IMR-90 (cell line): ENCODE measurements at regions not wholly inside any gene's neighbourhood (a gene's known extent, or its start where the extent isn't known, plus 50 kb on each side); places are given as distances from the start of the nearest gene placed in this dataset.

Experiments
- ATAC-seq: fragments of 200-7000 bp; cut with Tn5 transposase; 2 replicates; pipeline ENCODE4 v1.9.1; 2020; ENCODE audit warnings: low read depth, mild to moderate bottlenecking, moderate library complexity
- BruUV-seq: library from RNA; stranded (reverse); fragments of 400-500 nt; replicated peaks from 2 replicates; lab custom pipeline; 2021; lab: Mats Ljungman, UMichigan
- CTCF ChIA-PET: fragments of 300-600 bp; formaldehyde crosslinking; extraction: SDS; loops from one replicate; lab custom pipeline; 2021; ENCODE audit warnings: antibody characterized with exemption; lab: Yijun Ruan, JAX
- POLR2A ChIA-PET: fragments of 300-600 bp; sonication (Branson Sonifier 250); formaldehyde crosslinking; loops from one replicate; lab custom pipeline; 2022; ENCODE audit warnings: antibody characterized with exemption; ENCODE audit not compliant: unreplicated experiment; lab: Charles Lee
- DNase-seq: peaks from one replicate; pipeline ENCODE4 v3.0.0; 2013
- H2AFZ ChIP-seq: replicated peaks from 2 replicates; pipeline ENCODE3; 2013; ENCODE audit warnings: low read length, mild to moderate bottlenecking; ENCODE audit not compliant: poor library complexity
- H2AK5ac ChIP-seq: 2 replicates; pipeline ENCODE4 v1.6.1; 2013; ENCODE audit warnings: low read depth, low read length, inconsistent platforms
- H2AK9ac ChIP-seq: replicated peaks from 2 replicates; pipeline ENCODE3; 2013; ENCODE audit warnings: mild to moderate bottlenecking, low read depth, low read length, moderate library complexity; ENCODE audit not compliant: poor library complexity
- H2BK120ac ChIP-seq: 2 replicates; pipeline ENCODE4 v1.6.1; 2013; ENCODE audit warnings: low read depth, low read length, inconsistent platforms
- H2BK15ac ChIP-seq: 3 replicates; pipeline ENCODE4 v1.6.1; 2013; ENCODE audit warnings: low read depth, low read length, inconsistent platforms
- H2BK20ac ChIP-seq: 2 replicates; pipeline ENCODE4 v1.6.1; 2013; ENCODE audit warnings: low read depth, mild to moderate bottlenecking, inconsistent platforms, low read length, moderate library complexity
- H2BK5ac ChIP-seq: 2 replicates; pipeline ENCODE4 v1.6.1; 2013; ENCODE audit warnings: mild to moderate bottlenecking, low read depth, low read length, inconsistent platforms; ENCODE audit not compliant: poor library complexity, severe bottlenecking
- H3K14ac ChIP-seq: replicated peaks from 2 replicates; pipeline ENCODE4 v1.6.1; 2013; ENCODE audit warnings: low read depth, low read length, inconsistent platforms
- H3K18ac ChIP-seq: 2 replicates; pipeline ENCODE4 v1.6.1; 2013; ENCODE audit warnings: low read depth, low read length, control low read depth
- H3K23ac ChIP-seq: 2 replicates; pipeline ENCODE4 v1.6.1; 2013; ENCODE audit warnings: low read depth, low read length, inconsistent platforms
- H3K27ac ChIP-seq: 2 replicates; pipeline ENCODE4 v1.5.1; 2013; ENCODE audit warnings: mild to moderate bottlenecking, control low read depth, low read length; ENCODE audit not compliant: insufficient read depth
- H3K27me3 ChIP-seq: 2 replicates; pipeline ENCODE4 v1.6.1; 2013; ENCODE audit warnings: low read length; ENCODE audit not compliant: control insufficient read depth, insufficient read depth
- H3K36me3 ChIP-seq: 2 replicates; pipeline ENCODE4 v1.6.1; 2013; ENCODE audit warnings: low read length, mixed read lengths; ENCODE audit not compliant: control insufficient read depth, insufficient read depth
- H3K4ac ChIP-seq: 2 replicates; pipeline ENCODE4 v1.6.1; 2013; ENCODE audit warnings: low read depth, low read length, inconsistent platforms
- H3K4me1 ChIP-seq: 2 replicates; pipeline ENCODE4 v1.6.1; 2013; ENCODE audit warnings: low read length, mixed read lengths; ENCODE audit not compliant: control insufficient read depth, insufficient read depth
- H3K4me2 ChIP-seq: 2 replicates; pipeline ENCODE4 v1.6.1; 2013; ENCODE audit warnings: low read depth, mild to moderate bottlenecking, control low read depth, low read length, moderate library complexity
- H3K4me3 ChIP-seq: 2 replicates; pipeline ENCODE4 v1.5.1; 2013; ENCODE audit warnings: low read depth, mild to moderate bottlenecking, control low read depth, low read length, moderate library complexity; ENCODE audit not compliant: insufficient read depth
- H3K56ac ChIP-seq: 2 replicates; pipeline ENCODE4 v1.6.1; 2013; ENCODE audit warnings: low read length, inconsistent platforms; ENCODE audit not compliant: insufficient read depth; ENCODE audit errors: extremely low read depth
- H3K79me1 ChIP-seq, 2 experiments: 2 replicates each; pipeline ENCODE4 v1.6.1; 2013; ENCODE audit warnings: low read length in 2 of 2, inconsistent platforms in 1 of 2, low read depth in 1 of 2
- H3K9ac ChIP-seq: 2 replicates; pipeline ENCODE4 v1.6.1; 2013; ENCODE audit warnings: low read depth, low read length, control low read depth
- H3K9me1 ChIP-seq: 2 replicates; pipeline ENCODE4 v1.6.1; 2013; ENCODE audit warnings: low read length, inconsistent platforms; ENCODE audit not compliant: insufficient read depth
- H3K9me3 ChIP-seq: 2 replicates; pipeline ENCODE4 v1.6.1; 2013; ENCODE audit warnings: low read length; ENCODE audit not compliant: control insufficient read depth, insufficient read depth
- H4K20me1 ChIP-seq: 2 replicates; pipeline ENCODE4 v1.6.1; 2013; ENCODE audit warnings: low read length, inconsistent platforms; ENCODE audit not compliant: insufficient read depth
- H4K5ac ChIP-seq: 2 replicates; pipeline ENCODE4 v1.6.1; 2013; ENCODE audit warnings: mild to moderate bottlenecking, low read depth, low read length, control low read depth
- H4K8ac ChIP-seq, 2 experiments: 2 replicates each; pipeline ENCODE4 v1.6.1; 2013; ENCODE audit warnings: low read depth in 2 of 2, low read length in 2 of 2, control low read depth in 1 of 2, inconsistent platforms in 1 of 2
- H4K91ac ChIP-seq: 2 replicates; pipeline ENCODE4 v1.6.1; 2013; ENCODE audit warnings: low read depth, low read length, inconsistent platforms; ENCODE audit not compliant: insufficient read depth
- BHLHE40 ChIP-seq: fragments of 150-350 bp; IDR thresholded peaks from 2 replicates; pipeline ENCODE4 v1.6.1; 2016; ENCODE audit warnings: mild to moderate bottlenecking, low read depth, low read length
- CEBPB ChIP-seq: IDR thresholded peaks from 2 replicates; pipeline ENCODE4 v1.6.1; 2012; ENCODE audit warnings: low read depth, low read length, improper control_type of control experiment
- ELK1 ChIP-seq: fragments of 150-350 bp; IDR thresholded peaks from 2 replicates; pipeline ENCODE4 v1.6.1; 2016; ENCODE audit warnings: low read depth, mild to moderate bottlenecking, low read length, moderate library complexity, borderline replicate concordance
- FOS ChIP-seq: fragments of 150-350 bp; IDR thresholded peaks from 2 replicates; pipeline ENCODE4 v1.6.1; 2016; ENCODE audit warnings: low read depth, low read length
- MAFK ChIP-seq: IDR thresholded peaks from 2 replicates; pipeline ENCODE4 v1.6.1; 2012; ENCODE audit warnings: low read depth, low read length, improper control_type of control experiment
- MXI1 ChIP-seq: IDR thresholded peaks from 2 replicates; pipeline ENCODE4 v1.6.1; 2012; ENCODE audit warnings: low read depth, mild to moderate bottlenecking, low read length, moderate library complexity, borderline replicate concordance
- NFE2L2 ChIP-seq: fragments of 150-350 bp; IDR thresholded peaks from 2 replicates; pipeline ENCODE4 v1.6.1; 2016; ENCODE audit warnings: low read depth, mild to moderate bottlenecking, low read length
- POLR2A ChIP-seq: IDR thresholded peaks from 2 replicates; pipeline ENCODE4 v1.6.1; 2012; ENCODE audit warnings: mild to moderate bottlenecking, low read depth, low read length
- RAD21 ChIP-seq: IDR thresholded peaks from 2 replicates; pipeline ENCODE4 v1.6.1; 2012; ENCODE audit warnings: low read length, improper control_type of control experiment
- RCOR1 ChIP-seq: IDR thresholded peaks from 2 replicates; pipeline ENCODE4 v1.6.1; 2012; ENCODE audit warnings: mild to moderate bottlenecking, low read length, improper control_type of control experiment; ENCODE audit not compliant: insufficient replicate concordance
- RFX5 ChIP-seq: IDR thresholded peaks from 2 replicates; pipeline ENCODE4 v1.8.0; 2012; ENCODE audit warnings: low read depth, mild to moderate bottlenecking, low read length, moderate library complexity
- SMC3 ChIP-seq: fragments of 150-350 bp; IDR thresholded peaks from 2 replicates; pipeline ENCODE4 v1.6.1; 2016; ENCODE audit warnings: low read depth, mild to moderate bottlenecking, antibody characterized with exemption, low read length, moderate library complexity
- dilution Hi-C: fragments of 300-500 bp; cut with HindIII; formaldehyde crosslinking; loops from one replicate; pipeline ENCODE4 v1.14.3; 2018; ENCODE audit warnings: low sequenced_read_pairs; ENCODE audit not compliant: unreplicated experiment
- in situ Hi-C: fragments of 300-500 bp; cut with MboI; formaldehyde crosslinking; loops from 3 replicates; pipeline ENCODE4 v1.14.3; 2019; ENCODE audit warnings: low sequenced_read_pairs, inconsistent platforms, mixed read lengths
- intact Hi-C: fragments of 100-400 bp; cut with micrococcal nuclease; formaldehyde crosslinking; loops from 2 replicates; pipeline ENCODE4 v1.10.0; 2022
- TF ChIP-seq, protein P1 (sequence below): conservative IDR thresholded peaks from 2 replicates; pipeline ENCODE4 v1.5.1; 2012; ENCODE audit warnings: mild to moderate bottlenecking, low read depth, low read length, improper control_type of control experiment
- TF ChIP-seq, protein P2 (sequence below): fragments of 150-350 bp; IDR thresholded peaks from 2 replicates; pipeline ENCODE4 v1.6.1; 2017; ENCODE audit warnings: mild to moderate bottlenecking, antibody characterized with exemption, low read length, low read depth

DNA sequence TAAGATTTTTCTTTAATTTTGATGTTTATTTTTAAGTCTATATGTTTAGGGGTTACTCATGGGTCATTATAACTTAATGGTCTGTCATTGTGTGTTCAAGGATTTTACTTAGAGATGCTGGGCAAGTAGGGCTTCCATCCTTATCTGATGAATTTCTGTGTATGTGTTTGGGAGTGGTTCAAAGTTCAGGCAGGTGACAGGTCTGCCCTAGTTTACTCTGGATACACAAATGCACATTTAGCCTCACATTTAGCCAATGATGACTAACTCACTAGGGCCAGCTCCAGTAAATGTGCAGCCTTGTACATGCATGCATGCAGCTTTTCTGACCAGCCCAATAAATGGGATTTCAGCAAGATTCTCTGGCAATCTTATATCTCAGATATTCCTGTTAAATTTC lies 554.1 kb downstream of the SI start:
- no peaks in the 10 kb centered on the region for H4K20me1 ChIP-seq
- H2AFZ ChIP-seq, result no peak overlapping the region
- dilution Hi-C loops, result no loop called here
- no peak for DNase-seq
- no peak overlapping the region for H2BK20ac ChIP-seq
- H4K91ac ChIP-seq, result no peak overlapping the region
- BruUV-seq, result no TSS peak
- CTCF ChIA-PET, result no interaction called here
- no peak overlapping the region for H2AK5ac ChIP-seq
- H3K27me3 ChIP-seq, result no peaks in the 10 kb centered on the region
- ATAC-seq, result no peak
- no peak overlapping the region for H4K5ac ChIP-seq
- H3K79me1 ChIP-seq, result no peaks in the 10 kb centered on the region
- H3K9ac ChIP-seq, result no peak overlapping the region
- no peak overlapping the region for H3K4me2 ChIP-seq
- H3K4ac ChIP-seq, result no peak overlapping the region
- no peak overlapping the region for H2BK5ac ChIP-seq
- no peaks in the 10 kb centered on the region for H3K4me1 ChIP-seq
- H3K36me3 ChIP-seq, result no peaks in the 10 kb centered on the region
- no peak overlapping the region for H3K27ac ChIP-seq
- no peak overlapping the region for H3K4me3 ChIP-seq
- H2BK120ac ChIP-seq, result no peak overlapping the region
- H3K14ac ChIP-seq, result no peak overlapping the region
- TF ChIP-seq BHLHE40 (no peak), RFX5 (no peak), RCOR1 (no peak), POLR2A (no peak), NFE2L2 (no peak), RAD21 (no peak), CEBPB (no peak), MAFK (no peak), MXI1 (no peak), FOS (no peak), ELK1 (no peak), SMC3 (no peak)
- TF ChIP-seq, protein P1, sequence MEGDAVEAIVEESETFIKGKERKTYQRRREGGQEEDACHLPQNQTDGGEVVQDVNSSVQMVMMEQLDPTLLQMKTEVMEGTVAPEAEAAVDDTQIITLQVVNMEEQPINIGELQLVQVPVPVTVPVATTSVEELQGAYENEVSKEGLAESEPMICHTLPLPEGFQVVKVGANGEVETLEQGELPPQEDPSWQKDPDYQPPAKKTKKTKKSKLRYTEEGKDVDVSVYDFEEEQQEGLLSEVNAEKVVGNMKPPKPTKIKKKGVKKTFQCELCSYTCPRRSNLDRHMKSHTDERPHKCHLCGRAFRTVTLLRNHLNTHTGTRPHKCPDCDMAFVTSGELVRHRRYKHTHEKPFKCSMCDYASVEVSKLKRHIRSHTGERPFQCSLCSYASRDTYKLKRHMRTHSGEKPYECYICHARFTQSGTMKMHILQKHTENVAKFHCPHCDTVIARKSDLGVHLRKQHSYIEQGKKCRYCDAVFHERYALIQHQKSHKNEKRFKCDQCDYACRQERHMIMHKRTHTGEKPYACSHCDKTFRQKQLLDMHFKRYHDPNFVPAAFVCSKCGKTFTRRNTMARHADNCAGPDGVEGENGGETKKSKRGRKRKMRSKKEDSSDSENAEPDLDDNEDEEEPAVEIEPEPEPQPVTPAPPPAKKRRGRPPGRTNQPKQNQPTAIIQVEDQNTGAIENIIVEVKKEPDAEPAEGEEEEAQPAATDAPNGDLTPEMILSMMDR, result no peak
- TF ChIP-seq, protein P2, sequence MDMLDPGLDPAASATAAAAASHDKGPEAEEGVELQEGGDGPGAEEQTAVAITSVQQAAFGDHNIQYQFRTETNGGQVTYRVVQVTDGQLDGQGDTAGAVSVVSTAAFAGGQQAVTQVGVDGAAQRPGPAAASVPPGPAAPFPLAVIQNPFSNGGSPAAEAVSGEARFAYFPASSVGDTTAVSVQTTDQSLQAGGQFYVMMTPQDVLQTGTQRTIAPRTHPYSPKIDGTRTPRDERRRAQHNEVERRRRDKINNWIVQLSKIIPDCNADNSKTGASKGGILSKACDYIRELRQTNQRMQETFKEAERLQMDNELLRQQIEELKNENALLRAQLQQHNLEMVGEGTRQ, result no peak
- no peak overlapping the region for H3K56ac ChIP-seq
- no peak overlapping the region for H2AK9ac ChIP-seq
- H2BK15ac ChIP-seq, result no peak overlapping the region
- H4K8ac ChIP-seq, result no peak overlapping the region
- no peak overlapping the region for H3K23ac ChIP-seq
- POLR2A ChIA-PET, result no interaction called here
- in situ Hi-C loops, result no loop called here
- H3K9me1 ChIP-seq, result no peaks in the 10 kb centered on the region
- H3K9me3 ChIP-seq, result peaks cover 30% of the 10 kb centered on the region
- H3K18ac ChIP-seq, result no peak overlapping the region
- intact Hi-C loops, result no loop called here
